Occipital lobe (tissue), 1 donor: ENCODE measurements at regions not wholly inside any gene's neighbourhood (a gene's known extent, or its start where the extent isn't known, plus 50 kb on each side); places are given as distances from the start of the nearest gene placed in this dataset.
A peak's percentile ranks its signal among the peaks of the same experiment; 100 is the strongest.

Experiments
- DNase-seq: peaks from one replicate; lab custom pipeline; 2025; lab: John Stamatoyannopoulos, UW

- DNase-seq: no peak
Measured at GRCh38 chr5:82403724-82404123, 125.6 kb upstream of the RPS23 start.

DNA sequence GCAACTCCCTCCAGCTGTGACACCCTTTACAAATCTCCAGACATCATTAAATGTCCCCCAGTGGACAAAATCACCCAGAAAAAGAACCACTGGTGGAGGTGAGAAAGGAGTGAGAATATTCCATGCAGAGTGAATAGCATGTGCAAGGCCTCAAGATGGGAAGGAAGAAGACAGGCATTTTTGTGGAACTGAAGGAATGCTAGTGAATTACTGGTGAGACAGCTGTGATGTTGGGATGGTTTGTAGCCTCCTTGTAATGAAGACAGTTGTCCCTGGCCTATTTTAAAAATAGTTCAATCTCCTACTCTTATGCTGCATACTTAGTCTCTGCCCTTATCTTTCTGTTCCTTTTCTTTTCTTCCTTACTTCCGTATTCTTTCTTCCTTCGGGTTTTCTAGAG lies 124.9 kb upstream of the RPS23 start:
- no peak for DNase-seq

DNA sequence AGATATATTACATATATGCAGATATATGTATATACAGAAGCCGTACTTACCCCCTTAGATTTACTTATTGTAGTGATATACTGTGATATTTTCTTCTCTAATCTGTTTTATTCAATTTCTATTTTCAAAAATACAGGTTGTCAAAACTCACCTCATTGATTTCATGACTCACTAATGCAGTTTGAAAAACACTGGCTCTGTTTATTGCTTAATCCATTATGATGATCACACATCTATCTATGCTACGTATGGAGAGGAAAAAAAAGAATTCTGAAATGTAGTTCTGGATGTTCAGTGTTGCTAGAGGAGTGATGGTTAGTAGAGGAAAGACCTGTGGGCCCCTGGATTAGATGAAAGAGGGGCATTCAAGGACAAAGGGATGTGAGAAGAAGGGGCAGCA lies 121.0 kb upstream of the RPS23 start:
- no peak for DNase-seq

- no peak for DNase-seq
Measured at GRCh38 chr5:82397741-82398320, 119.7 kb upstream of the RPS23 start.

- DNase-seq: peak; percentile 3
Measured at GRCh38 chr5:82396871-82397514, 118.8 kb upstream of the RPS23 start.

GRCh38 chr5:82396396-82396795 lies 118.2 kb upstream of the RPS23 start:
- no peak for DNase-seq

- DNase-seq: no peak
Measured at GRCh38 chr5:82393951-82394350, 115.8 kb upstream of the RPS23 start.

- no peak for DNase-seq
Measured at GRCh38 chr5:82390088-82390487, 111.9 kb upstream of the RPS23 start.

DNA sequence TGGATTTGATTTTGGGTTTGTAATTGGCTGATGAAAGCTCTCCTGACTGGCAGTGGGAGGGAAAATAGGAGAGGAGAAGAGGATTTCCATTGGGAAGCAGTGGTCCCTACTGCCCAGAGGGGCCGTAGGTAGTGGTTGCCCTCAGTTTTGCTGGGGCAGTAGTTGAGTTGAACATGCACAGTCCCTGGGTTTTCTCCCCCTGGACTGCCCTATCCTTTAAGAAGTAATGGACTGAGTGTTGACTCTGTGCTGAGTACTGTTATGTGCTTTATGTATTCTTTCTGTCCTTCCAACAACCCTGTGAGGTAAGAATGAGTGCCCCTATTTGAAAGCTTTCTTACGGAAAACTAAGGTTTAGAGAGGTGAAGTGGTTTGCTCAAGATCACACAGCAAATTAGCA lies 111.2 kb upstream of the RPS23 start:
- DNase-seq: no peak

DNA sequence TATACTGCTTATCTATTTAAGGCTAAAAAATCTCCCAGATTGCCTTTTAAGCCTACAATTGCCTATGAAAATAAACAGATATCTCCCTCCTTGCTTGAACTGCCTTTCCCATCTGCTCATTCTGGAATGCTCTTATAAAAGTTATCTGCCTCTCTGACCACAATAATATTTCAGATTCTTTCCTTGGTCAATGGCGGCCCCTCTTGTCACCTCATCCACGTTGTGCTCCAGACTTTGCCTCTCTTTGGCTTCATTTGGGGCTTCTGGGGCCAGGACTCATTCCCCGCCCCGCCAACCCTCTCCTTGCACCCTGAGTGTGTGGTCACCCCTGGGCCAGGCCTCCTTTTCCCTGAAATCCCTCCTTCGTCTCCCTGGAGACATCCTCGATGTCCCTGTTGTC lies 110.0 kb upstream of the RPS23 start:
- no peak for DNase-seq

DNA sequence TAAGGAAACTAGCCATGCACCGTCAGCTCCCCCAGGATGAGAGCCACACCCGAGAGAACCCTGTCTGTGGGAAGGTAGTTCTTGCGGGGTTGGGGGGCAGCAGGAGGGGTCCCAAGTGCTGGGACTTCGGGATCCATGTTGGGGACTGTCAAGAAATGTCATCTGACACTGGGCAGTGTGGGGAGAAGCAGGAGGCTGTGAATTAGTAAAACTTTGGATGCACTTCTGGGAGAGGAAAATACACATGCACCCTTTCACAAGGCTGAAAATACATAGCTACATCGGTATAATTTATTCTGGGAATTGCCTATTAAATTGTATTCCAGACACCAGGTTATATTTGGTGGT lies 109.6 kb upstream of the RPS23 start:
- DNase-seq: no peak

DNA sequence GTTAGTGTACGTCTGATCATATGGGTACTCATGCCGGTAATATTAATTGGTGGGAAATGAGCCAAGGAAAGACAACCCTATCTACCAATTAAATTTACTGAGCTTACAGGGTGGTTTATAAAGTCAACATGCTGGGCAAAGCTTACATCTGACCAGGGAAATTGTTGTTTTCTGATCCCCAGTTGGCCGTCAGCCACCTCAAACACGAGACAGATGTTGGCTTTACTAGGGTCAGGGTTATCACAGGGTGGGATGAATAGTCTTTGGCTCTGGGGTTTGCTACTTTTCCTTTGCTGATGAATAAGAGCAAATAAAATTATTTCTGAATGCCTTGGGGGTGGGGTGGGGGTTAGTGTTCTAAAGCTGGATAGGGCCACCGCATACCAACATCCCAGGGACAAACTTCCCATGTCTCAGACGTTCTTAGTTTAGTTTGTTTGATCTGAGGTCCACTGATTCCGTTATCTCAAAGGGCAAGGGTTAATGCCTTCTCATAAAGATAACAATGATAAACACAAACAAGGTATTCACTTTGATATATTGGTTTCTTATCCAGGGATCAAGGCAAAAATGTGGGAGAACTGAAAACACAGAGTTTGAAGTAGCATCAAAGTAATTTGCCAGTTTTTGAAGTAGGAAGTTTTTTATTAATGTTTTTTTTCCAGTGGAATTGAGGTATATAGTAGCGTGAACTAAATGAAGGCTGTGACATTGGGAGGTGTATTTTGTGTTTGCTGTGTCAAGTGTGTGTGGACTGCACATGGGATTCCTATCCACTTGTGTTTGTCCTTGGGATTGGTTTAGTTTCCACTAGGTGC lies 109.1 kb upstream of the RPS23 start:
- no peak for DNase-seq

GRCh38 chr5:82386576-82386975 lies 108.4 kb upstream of the RPS23 start:
- no peak for DNase-seq

DNA sequence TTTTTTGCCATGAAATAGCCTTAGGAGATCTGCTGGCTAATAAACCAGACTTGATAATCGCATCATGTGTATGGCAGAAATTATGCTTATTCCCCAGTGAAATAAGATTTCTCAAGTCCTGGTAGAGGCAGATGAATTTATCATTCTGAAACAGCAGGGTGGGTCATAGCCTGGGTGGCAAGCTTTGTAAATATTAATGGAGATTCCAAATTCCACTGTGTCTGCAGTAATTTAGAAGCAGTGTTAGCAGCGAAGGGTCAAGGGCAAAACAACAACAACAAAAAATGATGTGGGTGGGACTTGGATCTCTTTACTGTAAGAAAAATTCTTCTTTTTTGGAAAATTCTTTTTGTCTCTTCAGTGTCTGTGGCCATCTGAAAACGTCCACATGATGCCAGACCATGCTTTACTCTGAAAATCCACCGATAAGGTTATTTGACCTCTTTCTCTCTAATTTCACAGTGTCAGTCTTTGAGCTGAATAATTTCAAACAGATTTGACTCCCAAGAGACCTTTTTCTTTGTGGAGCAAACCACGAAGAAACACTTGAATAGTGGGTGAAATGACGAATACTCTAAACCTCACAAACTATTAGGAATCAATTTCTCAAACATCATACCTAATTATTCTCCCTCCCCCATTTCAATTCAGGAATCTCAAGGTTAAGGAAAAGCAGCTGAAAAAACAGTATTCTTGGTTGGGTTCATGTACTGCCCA lies 106.0 kb upstream of the RPS23 start:
- no peak for DNase-seq

GRCh38 chr5:82381591-82381990 lies 103.4 kb upstream of the RPS23 start:
- no peak for DNase-seq

DNA sequence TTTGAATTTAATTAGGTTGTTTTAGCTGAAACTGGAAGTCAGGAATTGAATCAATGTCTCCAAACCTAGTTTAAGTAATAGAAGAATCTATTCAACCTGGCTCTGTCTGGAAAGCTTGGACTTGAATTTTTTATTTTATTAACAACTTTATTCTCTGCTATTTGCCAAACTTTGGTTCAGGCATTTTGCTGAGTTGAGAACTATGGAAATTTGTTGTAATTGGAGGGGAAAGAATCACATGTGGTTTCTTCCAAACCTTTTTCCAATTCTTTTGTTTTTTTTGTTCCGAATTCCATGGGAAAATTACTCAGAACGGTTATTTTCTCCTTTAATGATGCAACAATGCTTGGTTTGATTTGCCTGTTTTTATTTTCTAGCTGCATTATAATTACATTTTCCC lies 98.2 kb upstream of the RPS23 start:
- DNase-seq: no peak

GRCh38 chr5:82375488-82376244 lies 97.5 kb upstream of the RPS23 start:
- DNase-seq: no peak

DNA sequence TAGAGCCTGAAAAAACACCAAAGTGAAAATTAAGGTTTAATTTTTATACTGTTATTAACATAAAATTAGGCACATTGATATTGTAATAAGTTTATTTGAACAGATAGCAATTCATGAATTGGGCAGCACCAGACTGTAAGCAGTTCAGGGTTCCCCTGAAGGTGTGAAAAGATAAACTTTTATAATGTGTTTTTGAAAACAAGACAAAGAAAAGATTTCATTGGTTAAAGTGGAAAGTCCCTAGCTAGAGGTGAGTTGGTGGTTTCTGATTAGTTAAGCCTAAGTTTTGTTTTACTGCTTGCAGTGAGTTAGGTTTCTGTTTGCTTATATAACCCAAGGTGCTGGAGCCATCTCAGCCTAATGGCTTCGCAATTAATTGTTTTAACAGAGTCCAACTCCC lies 96.5 kb upstream of the RPS23 start:
- DNase-seq: no peak

GRCh38 chr5:82367930-82368329 lies 89.8 kb upstream of the RPS23 start:
- DNase-seq: no peak

- no peak for DNase-seq
Measured at GRCh38 chr5:82365744-82366228, 87.6 kb upstream of the RPS23 start.

GRCh38 chr5:82365026-82365425 lies 86.9 kb upstream of the RPS23 start:
- no peak for DNase-seq
